GM21786 (cell line): ENCODE measurements at regions not wholly inside any gene's neighbourhood (a gene's known extent, or its start where the extent isn't known, plus 50 kb on each side); places are given as distances from the start of the nearest gene placed in this dataset.

ENCODE experiments used
- ATAC-seq: cut with Tn5 transposase; IDR thresholded peaks from one replicate; pipeline ENCODE4 v1.9.1; 2021; ENCODE audit not compliant: unreplicated experiment

DNA sequence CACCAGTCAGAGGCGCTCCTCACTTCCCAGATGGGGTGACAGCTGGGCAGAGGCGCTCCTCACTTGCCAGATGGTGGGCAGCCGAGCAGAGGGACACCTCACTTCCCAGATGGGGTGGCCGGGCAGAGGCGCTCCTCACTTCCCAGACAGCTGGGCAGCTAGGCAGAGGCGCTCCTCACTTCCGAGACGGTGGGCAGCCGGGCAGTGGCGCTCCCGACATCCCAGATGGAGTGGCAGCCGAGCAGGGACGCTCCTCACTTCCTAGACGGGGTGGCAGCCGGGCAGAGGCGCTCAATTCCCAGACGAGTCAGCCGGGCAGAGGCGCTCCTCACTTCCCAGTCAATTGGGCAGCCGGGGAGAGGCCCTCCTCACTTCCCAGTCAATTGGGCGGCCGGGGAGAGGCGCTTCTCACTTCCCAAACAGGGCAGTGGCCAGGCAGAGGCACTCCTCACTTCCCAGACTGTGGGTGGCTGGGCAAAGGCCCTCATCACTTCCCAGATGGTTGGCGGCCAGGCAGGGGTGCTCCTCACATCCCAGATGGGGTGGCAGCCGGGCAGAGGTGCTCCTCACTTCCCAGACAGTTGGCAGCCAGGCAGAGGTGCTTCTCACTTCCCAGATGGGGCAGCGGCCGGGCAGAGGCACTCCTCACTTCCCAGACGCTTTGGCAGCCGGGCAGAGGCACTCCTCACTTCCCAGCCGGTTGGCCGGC is 143.8 kb upstream of the ARID2 start:
- no peak for ATAC-seq

DNA sequence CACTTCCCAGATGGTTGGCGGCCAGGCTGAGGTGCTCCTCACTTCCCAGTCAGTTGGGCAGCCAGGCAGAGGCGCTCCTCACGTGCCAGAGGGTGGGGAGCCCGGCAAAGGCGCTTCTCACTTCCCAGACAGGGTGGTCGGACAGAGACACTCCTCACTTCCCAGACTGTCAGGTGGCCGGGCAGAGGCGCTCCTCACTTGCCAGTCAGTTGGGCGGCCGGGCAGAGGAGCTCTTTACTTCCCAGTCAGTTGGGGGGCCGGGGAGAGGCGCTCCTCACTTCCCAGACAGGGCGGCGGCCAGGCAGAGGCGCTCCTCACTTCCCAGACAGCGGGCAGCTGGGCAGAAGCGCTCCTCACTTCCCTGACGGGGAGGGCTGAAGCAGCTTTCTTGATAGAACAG is 143.0 kb upstream of the ARID2 start:
- no peak for ATAC-seq

DNA sequence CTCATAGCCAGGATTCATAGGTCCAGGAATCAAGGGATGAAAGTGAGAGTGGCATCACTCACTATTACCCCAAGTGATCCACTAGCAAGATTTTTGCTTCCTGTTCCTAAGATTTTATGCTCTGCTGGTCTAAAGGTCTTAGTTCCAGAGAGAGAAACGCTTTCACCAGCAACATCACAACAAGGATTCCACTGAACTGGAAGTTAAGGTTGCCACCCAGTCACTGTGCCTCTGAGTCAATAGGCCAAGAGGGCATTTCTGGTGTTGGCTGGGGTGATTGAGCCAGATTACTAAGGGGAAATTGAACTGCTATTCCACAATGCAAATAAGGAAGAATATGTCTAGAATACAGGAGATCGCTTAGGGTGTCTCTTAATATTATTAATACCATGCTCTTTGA is 142.5 kb upstream of the ARID2 start:
- ATAC-seq, result no peak

DNA sequence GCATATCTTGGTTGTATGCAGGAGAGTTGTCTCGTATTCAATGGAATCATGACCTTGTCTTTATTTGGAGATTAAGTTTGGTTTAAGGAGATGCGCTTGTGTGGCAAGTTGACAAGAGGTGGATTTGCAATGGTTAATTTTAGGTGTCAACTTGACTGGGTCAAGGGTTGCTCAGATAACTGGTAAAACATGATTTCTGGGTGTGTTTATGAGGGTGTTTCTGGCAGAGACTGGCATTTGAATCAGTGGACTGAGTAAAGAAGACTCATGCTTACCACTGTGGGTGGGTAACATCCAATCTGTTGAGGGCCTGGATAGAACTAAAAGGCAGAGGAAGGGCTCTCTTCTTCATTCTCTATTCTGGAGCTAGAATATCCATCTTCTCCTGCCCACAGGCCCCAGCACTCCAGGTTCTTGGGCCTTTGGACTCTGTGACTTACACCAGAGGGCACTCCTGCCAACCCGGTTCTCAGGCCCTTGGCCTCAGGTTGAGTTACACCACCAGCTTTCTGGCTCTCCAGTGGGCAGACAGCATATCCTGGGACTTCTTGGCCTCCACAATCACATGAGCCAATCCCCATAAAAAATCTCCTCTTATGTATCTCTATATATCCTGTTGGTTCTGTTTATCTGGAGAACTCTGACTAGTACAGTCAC is 141.5 kb upstream of the ARID2 start:
- no peak for ATAC-seq

DNA sequence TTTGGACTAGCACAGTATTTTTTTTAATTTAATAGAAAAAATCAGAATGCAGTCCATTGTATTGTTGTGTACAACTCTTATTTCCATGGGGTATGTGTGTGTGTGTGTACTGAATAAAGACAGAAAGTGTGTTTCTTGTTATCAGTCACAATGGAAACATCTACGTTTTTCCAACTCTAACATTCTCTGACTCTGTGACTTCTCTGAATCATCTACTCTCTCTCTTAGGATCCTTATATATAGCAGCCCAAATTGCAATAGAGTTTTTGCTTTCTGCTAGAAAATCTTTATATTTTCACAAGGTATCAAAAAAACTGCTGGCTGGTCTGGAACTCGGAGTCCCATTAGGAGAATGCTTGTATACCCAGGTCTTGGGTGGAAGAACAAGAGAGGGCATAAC is 138.9 kb upstream of the ARID2 start:
- ATAC-seq, result no peak

DNA sequence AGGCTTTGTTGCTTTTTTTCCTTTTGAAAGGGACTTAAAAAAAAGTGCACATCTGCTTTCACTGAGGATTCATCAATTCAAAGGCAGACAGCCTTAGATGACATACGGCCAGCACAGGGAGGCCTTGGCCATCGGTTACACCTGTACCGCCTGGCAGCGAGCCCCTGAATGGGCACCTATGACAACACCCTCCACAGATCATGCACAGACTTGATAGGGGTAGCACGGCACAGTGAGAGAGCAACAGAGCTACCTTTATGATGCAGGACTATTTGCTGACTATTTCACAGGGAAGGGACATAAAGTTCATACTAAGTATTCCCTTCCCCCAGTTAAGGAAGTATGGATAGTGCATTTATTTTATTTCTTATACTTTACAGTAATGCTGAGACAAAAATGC is 137.9 kb upstream of the ARID2 start:
- ATAC-seq, result no peak

DNA sequence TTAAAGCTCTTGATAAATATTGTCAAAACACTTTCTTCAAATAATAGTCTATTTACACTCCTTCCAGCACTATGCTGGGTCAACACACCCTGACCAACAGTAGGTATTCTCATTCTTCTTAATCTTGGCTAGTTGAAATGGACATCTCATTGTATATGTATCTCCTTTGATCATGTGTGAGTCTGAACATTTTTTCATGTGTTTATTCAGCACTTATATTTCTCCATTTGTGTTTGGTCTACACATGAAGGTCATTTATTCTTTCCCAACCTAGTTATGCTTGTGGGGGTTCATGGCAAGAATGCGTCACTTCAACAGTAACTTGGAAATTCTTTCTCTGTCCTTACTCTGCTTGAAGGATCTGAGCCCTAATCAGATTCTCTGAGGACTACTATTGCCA is 133.1 kb upstream of the ARID2 start:
- ATAC-seq, result no peak

DNA sequence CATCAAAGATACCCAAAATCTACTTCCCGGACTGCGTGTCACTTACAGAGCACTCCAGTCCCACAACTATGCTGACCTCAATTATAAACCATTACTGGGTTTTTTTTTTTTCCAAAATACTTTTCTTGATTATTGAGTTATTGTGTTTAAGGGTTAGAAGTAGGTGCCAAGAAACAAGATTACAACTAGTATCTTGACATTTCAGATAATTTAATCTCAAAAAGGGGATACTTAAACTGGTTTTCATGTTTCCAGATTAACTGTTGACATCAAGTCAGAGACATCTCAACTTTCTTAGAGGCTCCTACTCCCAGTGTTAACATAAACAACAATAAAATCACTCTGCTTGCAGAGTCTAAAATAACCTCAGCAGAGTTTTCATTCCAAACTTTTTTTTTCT is 131.2 kb upstream of the ARID2 start:
- ATAC-seq, result no peak

DNA sequence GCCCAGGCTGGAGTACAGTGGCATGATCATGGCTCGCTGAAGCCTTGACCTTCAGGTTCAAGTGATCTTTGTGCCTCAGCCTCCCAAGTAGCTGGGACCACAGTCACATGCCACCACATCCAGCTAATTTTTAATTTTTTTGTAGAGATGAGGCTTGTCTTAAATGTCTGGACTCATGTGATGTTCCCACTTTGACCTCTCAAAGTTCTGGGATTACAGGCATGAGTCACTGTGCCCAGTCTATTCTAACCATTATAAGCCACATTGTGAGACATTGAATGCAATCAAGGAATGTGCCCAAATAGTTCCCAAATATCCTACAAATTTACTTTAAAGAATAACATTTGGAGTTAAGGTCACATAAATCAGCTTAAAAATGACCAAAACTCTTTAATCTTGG is 130.7 kb upstream of the ARID2 start:
- ATAC-seq, result no peak

DNA sequence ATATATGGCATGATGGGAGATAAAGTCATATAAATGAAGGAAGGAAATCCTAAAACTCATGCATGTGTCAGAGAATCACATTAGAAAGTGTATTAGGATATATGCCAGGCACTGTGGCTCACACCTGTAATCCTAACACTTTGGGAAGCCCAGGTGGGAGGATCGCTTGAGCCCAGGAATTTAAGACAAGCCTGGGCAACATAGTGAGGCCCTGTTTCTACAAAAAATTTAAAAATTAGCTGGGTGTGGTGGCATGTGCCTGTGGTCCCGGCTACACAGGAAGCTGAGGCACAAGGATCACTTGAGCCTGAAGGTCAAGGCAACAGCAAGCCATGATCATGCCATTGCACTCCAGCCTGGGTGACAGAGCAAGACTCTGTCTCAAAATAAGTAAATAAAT is 130.3 kb upstream of the ARID2 start:
- no peak for ATAC-seq

DNA sequence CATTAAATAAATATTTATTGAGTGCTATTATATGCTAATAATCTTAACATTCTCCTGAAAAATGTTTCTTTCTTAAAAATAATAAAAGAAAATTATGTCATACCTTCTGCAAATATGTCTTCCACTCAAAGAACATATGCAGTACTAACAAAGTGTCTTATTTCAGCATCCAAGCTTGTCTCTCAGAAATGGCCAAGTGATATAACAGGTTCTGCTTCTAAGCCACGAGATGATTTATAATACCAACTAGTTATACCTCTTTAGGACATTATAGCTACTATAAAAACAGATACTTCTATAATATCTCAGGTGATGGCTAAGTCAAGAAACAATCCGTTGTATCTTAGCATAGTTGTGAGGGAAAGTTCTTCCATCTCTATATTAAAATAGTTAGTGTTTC is 128.1 kb upstream of the ARID2 start:
- no peak for ATAC-seq

DNA sequence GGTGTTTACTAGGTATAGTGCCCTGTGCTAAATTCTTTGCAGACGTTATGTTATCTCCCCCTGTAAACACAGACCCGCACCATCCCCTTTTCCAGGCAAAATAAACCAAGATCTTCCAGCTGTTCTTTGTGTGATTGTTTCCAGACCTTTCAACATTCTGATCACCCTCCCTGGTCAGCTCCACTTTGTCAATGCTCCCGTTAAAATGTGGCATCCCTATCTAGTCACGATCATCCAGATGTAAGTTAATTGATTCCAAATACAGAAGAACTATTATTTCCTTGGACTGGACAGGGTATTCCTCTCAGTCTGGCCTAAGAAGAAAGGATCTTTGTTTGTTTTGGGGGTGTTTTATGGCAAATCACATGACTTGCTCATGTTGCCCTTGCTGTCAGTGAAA is 127.6 kb upstream of the ARID2 start:
- no peak for ATAC-seq

DNA sequence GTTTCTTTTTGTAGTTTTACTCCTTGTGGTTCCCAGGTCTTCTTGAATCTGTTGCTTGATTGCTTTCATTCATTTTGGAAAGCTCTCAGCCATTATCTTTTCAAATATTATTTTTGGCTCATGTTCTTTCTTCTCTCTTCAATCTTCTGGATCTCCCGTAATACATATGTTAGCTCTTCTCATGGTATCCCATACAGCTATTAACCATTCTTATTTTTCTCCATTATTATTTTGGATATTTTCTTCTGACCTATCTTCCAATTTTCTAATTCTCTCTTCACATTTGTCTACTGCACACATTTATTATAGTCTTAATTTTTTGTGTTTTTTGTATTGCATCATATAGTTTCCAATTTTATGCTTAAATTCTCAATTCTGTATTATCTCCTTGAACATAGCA is 123.9 kb upstream of the ARID2 start:
- no peak for ATAC-seq

DNA sequence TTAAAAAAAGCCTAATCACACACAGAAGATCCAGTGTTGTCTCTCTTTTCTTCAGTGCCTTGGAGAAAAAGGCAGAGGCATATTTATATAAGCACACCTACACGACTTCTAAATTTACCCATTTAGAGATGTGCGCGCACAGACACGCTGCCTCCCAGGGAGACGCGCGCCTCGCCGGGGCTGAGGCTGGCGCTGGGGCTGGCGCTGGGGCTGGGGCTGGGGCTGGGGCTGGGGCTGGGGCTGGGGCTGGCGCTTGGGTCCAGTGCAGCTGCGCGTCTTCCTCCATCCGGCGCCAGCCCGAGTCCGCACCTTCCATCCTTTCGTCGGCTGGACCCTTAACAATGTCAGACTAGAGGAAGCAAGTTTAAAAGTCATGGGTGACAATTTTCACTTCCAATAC is 118.4 kb upstream of the ARID2 start:
- no peak for ATAC-seq

DNA sequence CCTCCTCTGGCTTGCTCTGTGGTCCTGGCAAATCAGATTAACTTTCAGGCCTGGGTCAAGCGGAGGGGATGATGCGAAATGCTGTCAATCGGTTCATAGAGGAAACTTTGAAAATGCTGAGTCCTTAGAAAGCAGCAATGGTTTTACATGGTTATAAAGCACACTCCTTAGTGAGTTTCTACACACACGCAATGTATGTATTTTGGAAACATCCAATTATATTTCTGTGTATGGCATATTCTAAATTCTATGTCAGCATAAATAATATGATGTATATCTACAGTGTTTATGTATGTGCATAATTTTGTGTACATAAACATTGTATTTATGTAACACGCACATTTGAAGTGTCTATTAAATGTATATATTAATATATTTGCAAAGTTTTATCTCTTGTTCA is 118.0 kb upstream of the ARID2 start:
- no peak for ATAC-seq

DNA sequence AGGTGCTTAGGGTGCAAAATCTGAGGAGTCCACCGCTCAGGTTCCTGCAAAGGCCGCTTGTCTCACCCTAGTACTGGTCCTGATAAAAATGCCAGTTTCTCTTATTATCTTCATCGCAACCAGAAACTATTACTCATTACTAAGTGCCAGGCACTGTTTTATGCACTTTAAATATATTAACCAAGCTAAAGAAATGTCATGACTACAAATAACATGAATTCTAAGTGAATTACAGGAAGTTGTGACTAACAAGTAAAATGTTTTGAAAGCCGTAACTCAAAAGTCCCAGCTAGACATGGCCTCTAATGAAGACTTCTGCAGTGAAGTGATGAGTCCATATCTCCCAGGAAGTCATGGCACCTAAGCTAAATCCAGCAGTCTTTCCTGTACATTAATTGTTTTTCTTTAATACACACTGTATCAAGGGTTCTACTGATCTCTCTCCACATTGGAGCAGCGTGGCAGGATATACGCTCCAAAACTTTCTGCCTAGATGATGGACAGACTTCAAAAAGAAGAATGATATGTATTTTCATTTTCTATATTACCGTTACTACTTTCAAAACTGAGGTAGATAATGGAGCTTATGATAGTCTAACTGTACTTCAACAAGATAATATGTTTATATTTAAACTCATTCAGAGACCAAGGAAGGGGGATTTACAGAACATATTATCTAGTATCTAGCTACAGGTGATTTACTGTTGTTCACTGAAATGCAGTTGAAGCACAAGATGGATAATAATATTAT is 117.3 kb upstream of the ARID2 start:
- no peak for ATAC-seq

DNA sequence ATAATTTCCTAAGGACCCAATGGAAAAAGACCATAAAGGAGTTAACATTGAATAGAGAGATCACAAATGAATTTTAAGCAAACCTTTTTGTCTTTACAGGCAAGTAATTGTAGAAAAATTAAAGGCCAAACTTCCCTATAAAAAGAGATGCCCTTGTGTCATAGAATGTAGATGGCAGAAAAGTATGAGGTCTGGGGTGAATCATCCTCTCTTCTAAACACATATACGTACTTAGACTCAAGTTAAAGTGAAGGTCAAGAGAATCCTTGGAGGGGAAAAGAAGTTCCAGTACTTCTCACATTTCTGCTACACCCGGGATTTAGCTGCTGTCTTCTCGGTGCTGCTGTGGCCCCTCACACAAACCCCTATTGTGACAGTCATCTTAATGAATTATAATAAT is 116.2 kb upstream of the ARID2 start:
- ATAC-seq, result no peak

DNA sequence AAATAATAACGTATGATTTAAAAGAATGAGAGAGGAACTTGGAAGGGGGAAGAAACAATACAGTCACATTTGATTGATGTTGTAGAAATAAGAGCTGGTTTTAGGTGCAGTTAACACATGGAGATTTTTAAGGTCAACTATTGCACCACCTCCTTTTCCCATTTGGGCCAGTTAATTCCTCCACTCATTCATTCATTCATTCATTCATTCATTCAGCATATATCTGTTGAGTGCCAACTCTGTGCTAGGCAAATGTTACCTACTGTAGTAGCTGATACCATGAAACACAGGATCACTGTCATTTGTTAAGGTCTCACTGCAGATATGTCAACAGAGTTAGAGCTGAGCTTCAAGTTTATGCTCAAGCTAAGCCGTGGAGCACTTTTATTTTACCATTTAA is 115.7 kb upstream of the ARID2 start:
- no peak for ATAC-seq

DNA sequence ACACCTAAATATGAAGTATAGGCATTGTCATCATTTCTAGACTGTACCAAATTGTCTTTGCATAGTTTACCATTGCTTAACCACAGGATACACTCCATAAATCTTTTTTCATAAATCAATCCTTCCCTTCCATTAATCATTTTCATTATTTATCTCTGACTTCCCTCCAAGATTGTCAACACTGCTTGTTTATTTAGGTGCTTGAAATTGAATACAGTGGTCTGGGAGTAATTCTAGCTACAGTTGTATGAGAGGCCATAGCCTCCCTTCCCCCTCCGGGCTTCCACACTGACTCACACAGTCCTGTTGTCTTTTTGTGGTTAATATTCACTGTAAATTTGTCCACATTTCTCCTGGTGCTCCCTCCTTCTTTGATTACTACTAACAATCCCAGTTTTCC is 114.2 kb upstream of the ARID2 start:
- ATAC-seq, result no peak

DNA sequence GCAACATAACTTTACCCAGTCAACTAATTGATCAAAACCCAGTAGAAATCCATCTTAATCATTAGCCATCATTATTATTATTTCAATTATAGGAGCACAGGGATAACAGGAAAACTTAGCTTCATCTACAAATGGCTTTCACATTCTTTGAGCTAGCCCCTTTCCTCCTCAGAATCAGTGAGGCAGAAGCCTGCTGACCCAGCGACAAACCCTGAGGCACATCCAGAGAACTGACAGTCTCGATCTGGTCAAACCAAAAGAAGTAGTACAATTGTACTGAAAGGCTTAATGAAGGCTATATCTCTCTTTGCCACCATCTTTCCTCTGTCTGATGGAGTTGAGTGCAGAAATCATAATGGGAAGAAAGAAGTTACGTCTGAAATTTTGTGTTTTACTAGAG is 109.8 kb upstream of the ARID2 start:
- no peak for ATAC-seq

DNA sequence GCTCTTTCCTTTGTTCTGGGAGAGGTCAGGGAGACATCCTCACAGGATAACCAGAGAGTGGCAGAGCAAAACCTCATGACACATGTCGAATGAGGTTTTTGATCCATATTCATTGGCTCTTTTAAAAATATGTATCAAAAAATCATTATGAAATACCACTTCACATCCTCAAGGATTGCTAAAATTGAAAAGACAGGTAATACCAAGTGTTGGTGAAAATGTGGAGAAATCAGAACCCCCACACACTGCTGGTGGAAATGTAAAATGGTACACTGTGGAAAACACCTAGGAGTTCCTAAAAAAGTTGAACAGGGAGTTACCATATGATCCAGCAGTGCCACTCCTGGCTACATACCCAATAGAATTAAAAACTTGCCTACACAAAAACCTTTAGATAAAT is 107.8 kb upstream of the ARID2 start:
- ATAC-seq, result no peak

DNA sequence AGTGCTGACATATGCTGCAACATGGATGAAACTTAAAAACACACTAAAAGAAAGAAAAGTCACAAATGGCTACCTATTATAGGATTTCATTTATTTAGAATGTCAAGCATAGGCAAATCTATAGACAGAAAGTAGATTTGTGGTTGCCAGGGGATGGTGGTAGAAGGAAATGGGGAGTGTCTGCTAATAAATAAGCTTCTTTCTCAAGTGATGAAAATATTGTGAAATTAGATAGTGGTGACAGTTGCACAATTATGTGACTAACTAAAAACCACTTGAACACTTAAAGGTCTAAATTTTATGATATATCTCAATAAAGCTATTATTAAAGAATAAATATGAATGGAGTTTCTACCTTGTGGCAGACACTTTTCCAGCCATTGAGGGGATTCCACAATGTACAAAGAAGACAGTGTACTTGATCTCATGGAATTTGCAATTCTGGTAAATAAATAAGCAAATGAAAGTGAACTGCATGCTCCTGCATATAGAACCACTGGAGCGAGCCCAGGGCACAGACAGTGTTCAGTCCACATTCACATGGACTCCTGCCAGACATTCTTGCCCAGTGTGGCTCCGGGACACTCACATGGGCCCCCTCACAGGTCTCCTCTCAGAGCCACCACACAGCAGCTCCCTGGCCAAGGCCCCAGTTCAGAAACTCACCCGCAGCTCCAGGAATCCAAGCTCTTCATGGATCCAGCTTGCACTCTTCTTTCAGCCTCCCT is 107.1 kb upstream of the ARID2 start:
- no peak for ATAC-seq
